ENCODE measurements at regions not wholly inside any gene's neighbourhood (a gene's known extent, or its start where the extent isn't known, plus 50 kb on each side); places are given as distances from the start of the nearest gene placed in this dataset.

DNA sequence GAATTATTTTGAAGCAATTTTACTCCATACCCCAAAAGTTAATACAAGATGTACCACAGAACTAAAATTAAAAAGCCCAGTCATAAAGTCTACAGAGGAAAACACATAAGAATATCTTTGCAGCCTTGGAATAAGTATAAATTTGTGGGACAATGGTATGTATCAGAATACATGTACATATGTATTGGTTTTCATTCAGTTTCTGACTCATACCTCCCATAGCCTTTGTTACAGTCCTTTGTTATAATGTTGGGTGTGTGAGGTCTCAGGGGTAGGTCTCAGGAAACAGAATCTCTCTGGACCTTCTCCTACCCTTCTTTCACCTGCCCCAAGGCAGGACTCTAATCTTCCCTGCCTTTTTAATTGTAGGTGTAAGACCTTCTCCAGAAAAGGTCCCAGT, 1370.7 kb upstream of the CDH2 start:
- TF ChIP-seq, protein P1, sequence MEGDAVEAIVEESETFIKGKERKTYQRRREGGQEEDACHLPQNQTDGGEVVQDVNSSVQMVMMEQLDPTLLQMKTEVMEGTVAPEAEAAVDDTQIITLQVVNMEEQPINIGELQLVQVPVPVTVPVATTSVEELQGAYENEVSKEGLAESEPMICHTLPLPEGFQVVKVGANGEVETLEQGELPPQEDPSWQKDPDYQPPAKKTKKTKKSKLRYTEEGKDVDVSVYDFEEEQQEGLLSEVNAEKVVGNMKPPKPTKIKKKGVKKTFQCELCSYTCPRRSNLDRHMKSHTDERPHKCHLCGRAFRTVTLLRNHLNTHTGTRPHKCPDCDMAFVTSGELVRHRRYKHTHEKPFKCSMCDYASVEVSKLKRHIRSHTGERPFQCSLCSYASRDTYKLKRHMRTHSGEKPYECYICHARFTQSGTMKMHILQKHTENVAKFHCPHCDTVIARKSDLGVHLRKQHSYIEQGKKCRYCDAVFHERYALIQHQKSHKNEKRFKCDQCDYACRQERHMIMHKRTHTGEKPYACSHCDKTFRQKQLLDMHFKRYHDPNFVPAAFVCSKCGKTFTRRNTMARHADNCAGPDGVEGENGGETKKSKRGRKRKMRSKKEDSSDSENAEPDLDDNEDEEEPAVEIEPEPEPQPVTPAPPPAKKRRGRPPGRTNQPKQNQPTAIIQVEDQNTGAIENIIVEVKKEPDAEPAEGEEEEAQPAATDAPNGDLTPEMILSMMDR (IDR thresholded peaks at IDR 0.05) = no peak
- TF ChIP-seq POLR2A (IDR thresholded peaks at IDR 0.05) = no peak

All from lower leg skin (tissue), 3 donors.